SIG-M5 treated with dmso at 0.1 percent for 504 hours (cell line): ENCODE measurements at regions not wholly inside any gene's neighbourhood (a gene's known extent, or its start where the extent isn't known, plus 50 kb on each side); places are given as distances from the start of the nearest gene placed in this dataset.

Experiments
- DNase-seq: peaks from one replicate; lab custom pipeline; 2025; ENCODE audit not compliant: unreplicated experiment; lab: John Stamatoyannopoulos, UW

- no peak for DNase-seq
Observed at GRCh38 chr12:92615086-92615485, 87.7 kb upstream of the PLEKHG7 start.

DNA sequence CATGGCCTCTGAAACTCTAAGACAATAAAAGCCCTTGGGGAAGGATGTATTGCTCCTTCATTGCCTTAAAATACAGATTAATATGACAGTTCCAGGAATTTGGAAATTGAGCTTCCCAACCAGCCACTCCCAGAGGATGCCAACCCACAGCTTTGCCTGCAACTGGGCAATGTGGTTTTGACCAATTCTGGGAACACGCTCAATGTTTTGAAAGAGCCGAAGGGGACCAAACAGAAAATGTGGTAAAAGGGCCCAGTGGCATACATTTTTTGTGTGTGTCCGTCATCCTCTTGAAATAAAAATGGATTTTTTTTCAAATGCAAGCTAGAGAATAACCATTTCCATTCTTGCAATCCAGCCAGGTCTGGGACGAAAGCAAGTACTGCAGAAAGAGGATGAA, 88.3 kb upstream of the PLEKHG7 start:
- DNase-seq = no peak

DNA sequence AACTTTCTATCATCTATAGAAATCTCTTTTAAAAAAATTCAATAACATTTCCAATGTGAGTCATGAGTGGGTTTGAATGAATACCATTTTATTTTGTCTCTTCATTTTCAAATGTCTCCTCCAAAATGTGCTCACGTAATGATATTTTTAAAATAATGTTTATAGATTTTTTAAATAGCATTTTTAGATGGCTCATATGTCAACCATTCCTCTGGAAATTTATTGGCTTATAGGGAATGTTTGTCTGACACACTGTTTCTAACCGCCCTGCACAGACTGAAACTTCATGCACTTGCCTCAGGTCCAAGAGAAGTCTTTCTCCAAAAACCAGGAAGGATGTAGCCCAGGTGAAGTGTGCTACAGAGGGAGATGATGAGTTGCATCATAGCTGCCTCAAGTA, 88.8 kb upstream of the PLEKHG7 start:
- no peak for DNase-seq

DNA sequence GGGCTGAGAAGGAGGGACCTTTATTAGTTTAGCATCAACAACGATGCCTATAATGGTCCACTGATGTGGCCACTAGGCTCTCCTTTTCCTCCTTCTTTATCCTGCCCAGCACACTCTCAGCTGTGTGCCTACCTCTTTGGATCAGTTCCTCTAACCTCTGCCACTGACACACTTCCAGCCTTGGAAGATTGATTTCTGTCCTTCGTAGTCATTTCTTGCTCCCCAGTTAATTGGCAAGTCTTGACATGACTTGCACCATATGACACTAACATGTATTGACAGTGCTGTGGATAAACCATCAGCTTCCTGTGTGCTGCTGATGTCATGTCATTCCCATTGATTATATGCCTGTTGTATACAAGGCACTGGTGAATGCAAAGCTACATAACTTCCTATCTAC, 90.2 kb upstream of the PLEKHG7 start:
- no peak for DNase-seq

GRCh38 chr12:92608151-92609091, 94.4 kb upstream of the PLEKHG7 start:
- DNase-seq = peak; percentile 26

GRCh38 chr12:92606956-92607355, 95.8 kb upstream of the PLEKHG7 start:
- no peak for DNase-seq

GRCh38 chr12:92605621-92606170, 97.1 kb upstream of the PLEKHG7 start:
- no peak for DNase-seq

GRCh38 chr12:92604786-92605185, 98.0 kb upstream of the PLEKHG7 start:
- DNase-seq = no peak

- no peak for DNase-seq
Observed at GRCh38 chr12:92603741-92604432, 98.9 kb upstream of the PLEKHG7 start.

DNA sequence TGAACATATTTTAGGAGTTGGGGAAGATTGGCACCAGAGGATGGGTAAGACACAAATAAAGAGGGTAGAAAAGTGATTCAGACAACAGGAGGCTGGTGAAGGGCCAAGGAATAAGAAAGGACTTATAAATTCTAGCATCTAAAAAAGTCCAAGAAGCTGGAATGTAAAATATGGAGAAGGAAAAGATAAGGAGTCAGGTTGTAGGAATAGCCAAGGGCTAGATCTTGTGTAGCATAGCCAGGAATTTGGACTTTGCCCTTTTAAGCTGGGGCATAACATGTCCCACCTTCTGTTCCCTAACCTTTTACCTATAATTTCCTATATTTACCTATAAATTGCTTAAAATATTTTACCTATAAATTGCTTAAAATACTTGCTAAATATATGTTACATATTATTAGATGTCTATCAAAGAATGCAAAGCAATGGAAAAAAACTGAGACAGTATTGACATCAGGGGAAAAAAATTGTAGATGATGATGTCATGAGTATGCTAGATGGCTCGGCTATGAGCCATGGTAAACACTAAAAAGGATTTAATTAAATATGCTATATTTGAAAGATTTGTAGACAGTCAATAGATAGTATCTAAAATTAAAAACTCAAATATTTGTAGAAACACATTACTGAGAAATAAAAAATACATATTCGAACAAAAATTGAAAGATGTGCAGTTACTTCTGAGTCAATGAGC, 99.7 kb upstream of the PLEKHG7 start:
- DNase-seq = peak; percentile 31

GRCh38 chr12:92602476-92602875, 100.3 kb upstream of the PLEKHG7 start:
- peak; percentile 42 for DNase-seq

GRCh38 chr12:92601680-92602079, 101.1 kb upstream of the PLEKHG7 start:
- no peak for DNase-seq

- peak; percentile 23 for DNase-seq
Observed at GRCh38 chr12:92601176-92601575, 101.6 kb upstream of the PLEKHG7 start.

- no peak for DNase-seq
Observed at GRCh38 chr12:92600052-92600451, 102.7 kb upstream of the PLEKHG7 start.

DNA sequence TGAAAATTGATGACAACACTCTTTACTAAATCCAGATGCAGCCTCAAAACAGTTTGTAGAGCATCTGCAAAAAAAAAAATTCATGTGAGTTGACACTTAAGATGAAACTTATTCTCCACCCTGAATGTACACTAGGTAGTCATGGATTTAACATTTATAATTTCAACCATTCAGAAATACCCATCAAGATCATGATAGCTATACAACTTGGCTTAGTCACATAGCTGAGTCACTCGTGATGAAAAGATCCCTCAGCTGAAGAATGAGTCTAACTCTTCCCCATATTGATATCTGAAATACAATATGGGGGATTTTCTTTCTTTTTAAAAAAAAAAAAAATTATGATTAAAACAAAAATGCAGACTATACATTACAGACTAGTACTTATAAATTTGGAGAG, 104.8 kb upstream of the PLEKHG7 start:
- DNase-seq = no peak

DNA sequence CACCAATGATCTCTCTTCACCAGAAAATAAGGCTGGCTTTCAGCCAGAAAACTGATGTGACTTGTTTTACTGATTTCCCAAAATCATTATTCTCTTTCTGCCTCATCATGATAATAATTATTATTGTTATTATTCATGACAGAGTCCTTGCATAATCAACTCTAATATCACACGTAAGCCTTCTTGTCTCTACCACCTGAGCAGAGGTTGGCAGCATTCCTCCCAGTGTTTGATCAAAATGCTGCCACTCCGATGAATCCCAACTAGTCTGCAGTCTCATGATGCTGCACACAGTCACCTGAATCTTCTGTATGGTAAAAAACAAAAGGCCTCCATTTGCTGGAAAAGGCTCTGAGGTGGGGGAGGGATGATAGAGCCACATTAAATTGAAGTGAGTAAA, 105.7 kb upstream of the PLEKHG7 start:
- no peak for DNase-seq

GRCh38 chr12:92596383-92596782, 106.4 kb upstream of the PLEKHG7 start:
- no peak for DNase-seq

DNA sequence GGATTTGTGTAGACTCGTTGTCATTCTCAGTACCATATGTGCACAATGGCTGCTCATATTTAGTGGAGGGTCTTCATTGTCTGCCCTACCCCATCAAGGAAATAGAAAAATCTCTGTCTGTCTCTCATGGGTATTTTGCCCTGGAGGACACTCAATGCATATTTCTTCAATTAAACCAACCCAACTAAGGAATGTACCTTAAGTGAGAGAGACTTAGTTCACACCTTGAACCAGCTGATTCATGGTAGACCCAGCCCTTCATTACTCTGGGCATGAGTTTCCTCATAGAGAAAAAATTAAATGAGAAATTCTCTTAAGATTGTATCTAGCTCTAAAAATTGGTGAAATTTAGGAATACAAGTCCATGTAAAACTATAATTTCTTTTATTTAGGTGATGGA, 107.1 kb upstream of the PLEKHG7 start:
- no peak for DNase-seq

DNA sequence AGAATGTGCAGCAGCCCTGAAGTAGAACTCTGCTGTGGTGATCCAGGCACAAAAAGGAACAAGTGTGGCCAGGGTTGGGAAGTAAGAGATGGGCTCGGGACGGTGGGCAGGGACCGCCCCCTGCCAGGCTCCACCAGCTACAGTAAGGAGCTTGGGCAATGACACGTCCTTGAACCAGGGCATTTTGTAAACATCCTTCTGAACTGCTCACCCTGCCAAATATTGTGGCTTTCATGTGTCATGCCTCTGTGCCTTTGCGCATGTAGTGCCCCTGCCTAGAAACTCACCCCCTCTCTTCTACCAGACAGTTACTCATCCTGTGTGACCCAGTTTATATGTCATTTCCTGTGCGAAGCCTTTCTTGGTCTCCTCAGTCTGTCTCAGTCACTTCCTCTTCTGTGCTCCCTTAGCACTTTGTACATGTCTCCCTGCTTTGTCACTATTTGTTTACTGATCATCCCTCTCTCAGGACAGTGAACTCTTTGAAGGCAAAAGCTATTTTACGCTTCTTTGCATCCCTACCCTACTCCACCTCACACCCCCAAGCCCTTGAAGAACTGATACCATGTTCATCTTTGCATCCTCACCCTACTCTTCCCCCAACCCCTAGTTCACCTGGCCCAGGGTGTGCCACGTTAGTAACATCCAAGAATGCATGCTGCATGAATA, 108.9 kb upstream of the PLEKHG7 start:
- peak; percentile 96 for DNase-seq

DNA sequence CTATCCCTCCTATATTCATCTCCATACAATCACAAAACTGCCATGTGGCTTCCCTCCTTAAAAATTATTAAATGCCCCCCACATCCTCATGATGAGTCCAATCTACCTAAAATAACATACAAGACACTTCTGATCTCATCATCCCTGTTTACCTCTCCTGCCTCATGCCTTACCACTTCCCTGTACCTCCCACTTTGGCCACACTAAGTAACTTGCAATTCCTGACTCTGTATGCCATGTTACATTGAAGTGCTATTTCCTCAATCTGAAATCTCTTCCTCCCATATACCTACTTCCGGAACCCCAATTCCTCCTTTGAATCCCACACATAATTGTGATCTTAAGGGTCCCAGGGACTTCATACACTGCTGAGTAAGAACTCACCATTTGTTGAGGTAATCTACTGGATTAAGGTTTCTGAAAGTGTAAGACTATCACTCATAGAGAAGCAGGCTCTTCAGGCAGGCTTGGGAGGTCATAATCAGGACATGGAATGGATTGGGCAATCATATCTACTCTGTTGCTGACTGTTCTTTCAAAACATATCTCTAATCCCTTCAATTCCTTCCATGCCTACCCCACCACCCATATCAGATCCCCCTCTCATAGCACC, 117.6 kb upstream of the PLEKHG7 start:
- DNase-seq = peak; percentile 33
